ENCODE measurements at regions not wholly inside any gene's neighbourhood (a gene's known extent, or its start where the extent isn't known, plus 50 kb on each side); places are given as distances from the start of the nearest gene placed in this dataset.

GRCh38 chr11:98836156-98836555 lies 184.6 kb upstream of the CNTN5 start:
- TF ChIP-seq JUN (IDR thresholded peaks at IDR 0.05; ENCODE audit: borderline replicate concordance, insufficient read depth, insufficient read length, low read depth) (no peak), POLR2AphosphoS5 (IDR thresholded peaks at IDR 0.05; ENCODE audit: insufficient read depth, low read depth, low read length) (no peak), EZH2 (IDR thresholded peaks at IDR 0.05; ENCODE audit: borderline replicate concordance, low read depth, low read length, severe bottlenecking) (no peak), MYC (IDR thresholded peaks at IDR 0.05; ENCODE audit: low read depth, low read length) (no peak), FOS (IDR thresholded peaks at IDR 0.05; ENCODE audit: borderline replicate concordance, insufficient read depth, low read length) (no peak), CTCF (IDR thresholded peaks at IDR 0.05; ENCODE audit: extremely low read depth in 1 of 2, insufficient read depth in 1 of 2, low read depth in 1 of 2, low read length in 2 of 2) (no peak)
- dilution Hi-C loops (cut with MboI; ENCODE audit: extremely low pct_ligation_motif_present, low sequenced_read_pairs) (no loop called here), intact Hi-C loops (cut with micrococcal nuclease) (no loop called here)
- H3K4me1 ChIP-seq (ENCODE audit: control insufficient read depth, extremely low read depth, insufficient read depth, low read length), result no peaks in the 10 kb centered on the region
- no peaks in the 10 kb centered on the region for H3K27me3 ChIP-seq (ENCODE audit: control insufficient read depth in 2 of 2, insufficient read depth in 2 of 2, low read length in 2 of 2)
- no peak overlapping the region for H3K4me2 ChIP-seq (ENCODE audit: insufficient read depth, low read length)
- no peaks in the 10 kb centered on the region for H4K20me1 ChIP-seq (replicated peaks; ENCODE audit: control insufficient read depth, extremely low read depth, insufficient read depth, low read length)
- ChIA-PET POLR2A (no interaction called here), CTCF (no interaction called here)
- FAIRE-seq (no peak), DNase-seq (ENCODE audit: low read depth, low spot score) (no peak)
- no peaks in the 10 kb centered on the region for H3K36me3 ChIP-seq (ENCODE audit: control insufficient read depth in 2 of 2, extremely low read depth in 1 of 2, insufficient read depth in 2 of 2, low read length in 2 of 2)
- H3K4me3 ChIP-seq (replicated peaks in 1 of 3; ENCODE audit: insufficient read depth in 1 of 3, low read depth in 1 of 3, low read length in 3 of 3), result no peak overlapping the region
- no peaks in the 10 kb centered on the region for H3K9me3 ChIP-seq (replicated peaks; ENCODE audit: control insufficient read depth, insufficient read depth, low read length)
- H3K9me1 ChIP-seq (replicated peaks; ENCODE audit: control insufficient read depth, extremely low read depth, insufficient read depth, low read length), result no peaks in the 10 kb centered on the region
- no TSS peak for BruUV-seq (replicated peaks)
- no peaks in the 10 kb centered on the region for H3K79me2 ChIP-seq (ENCODE audit: control insufficient read depth, insufficient read depth, low read length)
- no peak overlapping the region for H2AFZ ChIP-seq (ENCODE audit: low read depth, low read length)
- H3K9ac ChIP-seq (replicated peaks; ENCODE audit: extremely low read depth, insufficient read depth, low read length), result no peak overlapping the region
- no peak overlapping the region for H3K27ac ChIP-seq (ENCODE audit: insufficient read depth, low read depth, low read length)

- dilution Hi-C loops (cut with MboI; ENCODE audit: extremely low pct_ligation_motif_present, low sequenced_read_pairs) (no loop called here), intact Hi-C loops (cut with micrococcal nuclease) (no loop called here)
- Histone ChIP-seq H3K4me2 (ENCODE audit: insufficient read depth, low read length) (no peak overlapping the region), H3K9me3 (replicated peaks; ENCODE audit: control insufficient read depth, insufficient read depth, low read length) (peaks cover 2% of the 10 kb centered on the region), H3K4me3 (replicated peaks in 1 of 3; ENCODE audit: insufficient read depth in 1 of 3, low read depth in 1 of 3, low read length in 3 of 3) (no peak overlapping the region), H3K9ac (replicated peaks; ENCODE audit: extremely low read depth, insufficient read depth, low read length) (no peak overlapping the region), H3K4me1 (ENCODE audit: control insufficient read depth, extremely low read depth, insufficient read depth, low read length) (no peaks in the 10 kb centered on the region), H3K27ac (ENCODE audit: insufficient read depth, low read depth, low read length) (no peak overlapping the region), H3K36me3 (ENCODE audit: control insufficient read depth in 2 of 2, extremely low read depth in 1 of 2, insufficient read depth in 2 of 2, low read length in 2 of 2) (no peaks in the 10 kb centered on the region), H3K79me2 (ENCODE audit: control insufficient read depth, insufficient read depth, low read length) (no peaks in the 10 kb centered on the region), H3K27me3 (ENCODE audit: control insufficient read depth in 2 of 2, insufficient read depth in 2 of 2, low read length in 2 of 2) (no peaks in the 10 kb centered on the region), H2AFZ (ENCODE audit: low read depth, low read length) (no peak overlapping the region), H3K9me1 (replicated peaks; ENCODE audit: control insufficient read depth, extremely low read depth, insufficient read depth, low read length) (no peaks in the 10 kb centered on the region), H4K20me1 (replicated peaks; ENCODE audit: control insufficient read depth, extremely low read depth, insufficient read depth, low read length) (no peaks in the 10 kb centered on the region)
- TF ChIP-seq POLR2A (IDR thresholded peaks at IDR 0.05; ENCODE audit: low read depth, low read length), result no peak
- no peak for TF ChIP-seq CTCF (IDR thresholded peaks at IDR 0.05; ENCODE audit: extremely low read depth in 1 of 2, insufficient read depth in 1 of 2, low read depth in 1 of 2, low read length in 2 of 2)
- no peak for TF ChIP-seq MYC (IDR thresholded peaks at IDR 0.05; ENCODE audit: low read depth, low read length)
- TF ChIP-seq FOS (IDR thresholded peaks at IDR 0.05; ENCODE audit: borderline replicate concordance, insufficient read depth, low read length), result no peak
- no peak for TF ChIP-seq EZH2 (IDR thresholded peaks at IDR 0.05; ENCODE audit: borderline replicate concordance, low read depth, low read length, severe bottlenecking)
- TF ChIP-seq MAX (IDR thresholded peaks at IDR 0.05; ENCODE audit: insufficient read depth, insufficient read length), result no peak
- TF ChIP-seq JUN (IDR thresholded peaks at IDR 0.05; ENCODE audit: borderline replicate concordance, insufficient read depth, insufficient read length, low read depth), result no peak
- TF ChIP-seq GATA2 (IDR thresholded peaks at IDR 0.05; ENCODE audit: insufficient read depth, insufficient read length, low read depth, low read length), result no peak
- TF ChIP-seq POLR2AphosphoS5 (IDR thresholded peaks at IDR 0.05; ENCODE audit: insufficient read depth, low read depth, low read length), result no peak
- no TSS peak for BruUV-seq (replicated peaks)
- no peak for DNase-seq (ENCODE audit: low read depth, low spot score)
- ChIA-PET CTCF (no interaction called here), POLR2A (no interaction called here)
- FAIRE-seq, result no peak
Observed at GRCh38 chr11:98842187-98842586, 178.6 kb upstream of the CNTN5 start.

Measured in endothelial cell of umbilical vein (primary cell).